Amniotic epithelial cell (primary cell): ENCODE measurements at regions not wholly inside any gene's neighbourhood (a gene's known extent, or its start where the extent isn't known, plus 50 kb on each side); places are given as distances from the start of the nearest gene placed in this dataset.
A peak's percentile ranks its signal among the peaks of the same experiment; 100 is the strongest.
"Not testable (repeated sequence)": the region's sequence is repeated elsewhere in the genome, so short reads cannot be mapped to it uniquely, and the experiment has no call there.

Experiments
- DNase-seq: peaks from one replicate; pipeline ENCODE4 v3.0.0-alpha.2; 2010; ENCODE audit warnings: low read depth

DNA sequence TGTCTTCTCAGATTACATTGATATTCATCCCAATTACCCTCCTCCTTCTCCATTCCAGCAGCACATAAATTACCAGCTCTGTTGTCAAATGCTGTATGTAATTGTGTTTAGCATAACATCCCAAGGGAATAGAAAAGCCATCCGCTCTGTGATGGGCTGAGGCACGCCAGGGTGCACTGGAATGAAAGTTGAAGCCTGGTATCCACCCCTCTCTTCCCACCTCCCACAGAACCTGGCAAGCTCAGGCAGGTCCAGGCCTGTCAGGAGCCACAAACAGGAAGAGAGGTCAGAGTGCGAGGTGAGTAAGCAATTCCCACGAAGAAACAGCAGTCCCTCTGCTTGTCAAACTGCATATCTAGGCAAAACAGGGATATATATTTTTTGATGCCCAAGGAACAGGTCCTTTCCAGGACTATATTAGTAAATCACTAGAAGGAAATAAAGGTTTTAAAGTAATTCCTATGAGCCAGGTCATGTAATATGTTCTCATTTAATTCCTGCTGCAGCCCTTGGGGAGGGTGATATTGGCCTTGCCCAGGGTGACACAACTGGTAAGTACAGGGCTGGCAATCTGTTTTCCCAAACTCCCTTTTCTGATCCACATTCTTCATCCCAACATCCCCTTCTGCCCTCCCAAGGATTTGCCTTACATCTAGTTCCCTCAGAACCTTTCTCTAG, 155.6 kb upstream of the GHITM start:
- DNase-seq: peak; percentile 1

DNA sequence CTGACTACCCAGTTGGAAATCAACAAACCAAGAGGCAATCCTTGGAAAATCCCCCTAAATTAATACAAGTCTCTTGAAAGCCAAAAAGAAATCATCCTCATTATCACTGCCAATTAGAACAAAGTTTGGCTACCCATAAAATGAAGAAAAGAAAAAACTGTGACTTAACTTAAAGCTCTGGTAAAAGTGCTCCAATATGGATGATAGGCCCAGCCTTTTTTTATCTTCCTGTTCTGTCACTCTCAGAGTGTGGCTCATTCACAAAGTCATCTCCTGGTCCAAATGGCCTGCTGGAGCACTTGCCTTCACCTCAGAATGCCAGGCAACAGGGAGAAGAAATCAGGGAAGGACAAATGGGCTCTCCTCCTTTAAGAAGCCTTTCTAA, 155.1 kb upstream of the GHITM start:
- DNase-seq: no peak

DNA sequence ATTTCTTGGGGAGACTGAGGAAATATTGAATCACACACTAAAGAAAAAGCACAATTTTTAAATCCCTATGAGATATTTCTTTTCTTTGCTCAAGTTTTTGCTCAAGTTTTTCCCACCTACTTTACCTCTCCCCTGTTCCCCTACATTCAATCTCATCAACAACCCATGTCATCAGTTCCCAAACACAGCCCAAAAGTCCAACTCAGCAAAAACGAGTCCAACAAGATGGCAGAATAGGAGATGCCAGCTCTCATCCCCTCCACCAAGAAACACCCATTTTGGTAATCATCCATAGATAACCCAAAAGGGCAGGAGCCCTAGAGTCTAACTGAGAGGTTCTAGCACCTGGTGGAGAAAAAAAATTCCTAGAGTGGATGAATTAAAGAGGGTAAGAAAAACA, 152.5 kb upstream of the GHITM start:
- DNase-seq: no peak

DNA sequence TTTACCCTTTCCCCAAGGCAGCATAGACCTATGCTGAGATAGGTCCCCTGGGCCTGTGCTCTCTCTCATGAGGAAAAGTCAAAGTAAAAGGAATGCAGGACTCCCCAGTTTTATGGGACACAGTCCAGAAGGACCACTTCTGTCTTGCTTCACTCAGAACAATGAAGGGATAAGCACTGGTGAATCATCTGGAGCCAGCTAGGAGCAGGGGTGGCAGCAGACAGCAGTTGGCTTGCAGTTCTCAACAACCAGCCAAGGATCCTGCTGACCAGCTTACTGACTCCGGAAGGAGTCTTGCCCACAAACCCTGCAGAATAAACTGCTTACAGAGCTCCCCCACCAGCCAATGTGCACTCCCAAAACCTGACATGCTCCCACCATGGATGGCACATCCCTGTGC, 152.1 kb upstream of the GHITM start:
- no peak for DNase-seq

DNA sequence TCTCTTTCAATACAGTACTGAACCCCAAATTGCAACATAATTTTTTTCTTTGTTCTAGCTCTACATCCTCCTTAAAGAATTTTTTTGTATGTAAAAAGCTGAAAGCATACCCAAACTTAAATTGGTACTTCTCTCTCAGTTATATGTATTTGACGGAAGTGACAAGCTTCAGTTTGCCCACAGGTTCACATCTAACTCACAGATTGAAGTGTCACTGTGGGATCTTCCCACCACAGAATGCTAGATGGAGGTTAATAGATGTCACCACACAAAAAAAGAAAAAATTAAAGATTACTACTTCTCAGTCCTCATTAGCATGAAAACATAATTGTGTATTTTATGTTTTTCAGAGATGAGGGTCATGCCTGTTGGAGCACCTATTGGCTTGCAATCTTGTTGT, 150.9 kb upstream of the GHITM start:
- DNase-seq: no peak

DNA sequence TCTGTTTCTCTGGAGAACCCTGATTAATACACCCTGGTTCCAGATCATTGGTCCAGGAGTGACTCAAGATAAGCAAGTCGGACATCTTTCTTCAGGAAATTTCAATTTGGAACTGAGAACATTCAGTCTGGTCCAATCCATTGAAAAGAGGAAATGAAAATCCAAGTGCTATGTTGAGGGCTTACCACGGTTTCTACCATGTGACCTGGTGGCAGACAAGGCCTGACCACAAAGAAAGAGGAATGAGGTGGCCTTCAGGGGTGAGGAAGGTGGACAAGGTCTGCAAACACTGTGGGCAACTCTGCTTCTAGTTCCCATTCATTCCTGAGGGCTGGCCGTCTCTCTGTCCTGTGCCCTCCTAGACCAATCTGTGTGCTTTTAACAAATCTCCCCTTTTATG, 149.2 kb upstream of the GHITM start:
- DNase-seq: no peak

DNA sequence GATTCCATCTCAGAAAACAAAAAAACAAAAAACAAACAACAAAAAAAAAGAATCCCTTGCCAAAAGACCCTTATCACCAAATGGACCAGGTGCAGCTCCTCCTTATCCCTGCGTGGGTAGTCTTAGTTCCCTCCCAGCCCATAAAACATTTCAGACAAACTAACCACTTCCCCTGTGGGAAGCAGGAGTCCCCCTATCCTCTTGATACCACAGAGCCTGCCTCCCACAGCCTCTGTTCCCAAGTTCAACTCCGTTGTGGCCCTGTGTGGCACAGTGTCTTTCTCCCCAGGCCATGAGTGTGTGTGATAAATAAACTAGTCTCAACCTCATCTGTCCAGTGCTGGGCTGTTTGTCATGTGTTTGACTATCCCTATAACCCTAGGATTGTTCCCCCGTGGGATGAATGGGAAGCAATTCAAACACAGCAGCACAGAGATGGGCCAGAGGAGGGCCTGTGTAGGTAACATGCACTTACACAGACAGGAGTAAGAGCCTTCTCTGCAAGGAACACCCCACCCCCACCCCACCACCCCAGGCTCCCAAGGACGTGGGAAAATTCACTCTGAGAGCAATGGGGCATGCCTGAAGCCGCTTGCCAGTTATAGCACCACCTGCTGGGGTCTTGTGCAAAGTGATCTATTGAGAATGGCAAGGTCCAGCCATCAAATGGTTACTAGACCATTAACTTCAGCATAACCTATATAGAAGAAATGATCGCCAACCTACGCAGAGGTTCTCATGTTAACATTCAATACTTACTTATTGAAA, 147.1 kb upstream of the GHITM start:
- DNase-seq: peak; percentile 9

DNA sequence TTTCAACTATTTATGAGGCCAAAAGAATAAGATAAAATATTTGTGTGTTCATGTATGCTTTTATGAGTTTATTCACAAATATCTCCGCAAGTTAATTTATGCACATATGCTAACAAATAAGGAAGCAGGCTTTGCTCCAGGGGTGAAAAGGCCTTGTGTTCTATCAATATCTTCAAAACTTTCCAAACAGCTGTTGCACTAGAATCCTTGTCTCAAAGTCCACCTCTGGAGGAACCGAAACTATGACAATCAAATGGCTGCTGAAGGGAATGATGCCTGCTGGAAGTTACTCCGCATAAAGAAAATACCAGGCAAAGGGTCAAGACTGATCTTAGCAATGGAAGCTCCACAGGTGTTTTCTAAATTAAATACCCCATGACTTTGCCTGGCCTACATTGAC, 145.0 kb upstream of the GHITM start:
- no peak for DNase-seq

DNA sequence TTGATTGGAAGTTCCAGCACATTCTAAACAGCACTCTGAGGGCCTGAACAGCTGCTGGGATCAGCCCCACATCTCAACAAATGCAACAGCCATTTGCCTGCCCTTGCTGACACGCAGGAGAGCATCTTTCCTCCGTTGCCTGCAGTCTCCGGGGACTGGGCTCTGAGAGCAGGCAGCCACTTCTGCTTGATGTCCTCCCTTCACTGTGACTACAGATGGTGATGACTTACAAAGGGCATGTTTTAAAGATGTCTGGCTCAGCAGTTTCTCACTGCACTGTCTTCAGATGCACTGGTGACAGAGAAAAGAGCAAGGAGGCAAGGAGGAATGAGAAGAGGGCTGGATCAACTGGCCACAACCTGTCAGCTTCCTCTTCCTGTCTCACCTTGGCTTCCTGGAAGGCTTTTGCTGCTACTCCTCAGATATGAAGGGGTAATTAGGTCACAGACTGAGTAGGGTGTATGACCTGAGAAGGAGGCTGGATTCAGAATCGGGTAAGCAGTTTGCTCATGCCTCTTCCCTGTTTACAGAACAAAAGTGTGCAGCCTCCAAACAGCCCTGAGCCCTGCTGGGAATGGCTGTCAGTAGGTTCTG, 143.5 kb upstream of the GHITM start:
- no peak for DNase-seq

DNA sequence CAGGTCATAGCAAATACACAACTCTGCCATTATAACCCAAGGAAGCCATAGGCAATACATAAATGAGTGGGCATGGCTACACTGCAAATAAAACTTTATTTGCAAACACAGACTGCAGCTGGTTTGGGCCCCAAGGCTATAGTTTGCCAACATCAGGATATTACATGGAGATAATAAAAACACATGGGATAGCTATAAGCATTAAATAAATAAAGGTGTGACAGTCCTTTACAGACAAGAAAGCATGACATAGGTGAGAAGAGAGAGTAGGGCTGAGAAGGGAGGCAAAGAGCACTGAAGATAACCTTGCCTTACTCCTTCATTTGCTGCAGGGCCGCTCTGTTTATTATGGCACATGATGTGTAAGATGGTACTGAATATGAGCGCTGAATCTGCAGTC, 135.1 kb upstream of the GHITM start:
- DNase-seq: no peak

DNA sequence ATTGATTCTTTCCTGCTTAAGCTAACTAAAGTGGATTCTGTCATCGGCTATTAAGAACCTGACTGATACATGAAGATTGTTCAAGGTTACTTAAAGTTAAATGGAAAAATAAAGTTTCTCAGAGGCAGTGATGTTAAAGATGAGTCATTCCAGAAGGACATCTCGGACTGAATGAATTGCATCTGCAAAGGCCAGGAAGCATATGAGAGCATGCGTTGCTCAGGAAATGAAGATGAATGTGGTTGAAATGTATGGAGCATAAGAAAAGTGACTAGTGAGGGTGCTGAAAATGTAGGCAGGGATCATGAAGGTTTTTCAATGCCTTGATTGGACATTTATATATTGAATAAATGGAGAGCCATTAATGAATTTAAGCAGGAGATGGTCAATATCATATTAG, 133.9 kb upstream of the GHITM start:
- no peak for DNase-seq

DNA sequence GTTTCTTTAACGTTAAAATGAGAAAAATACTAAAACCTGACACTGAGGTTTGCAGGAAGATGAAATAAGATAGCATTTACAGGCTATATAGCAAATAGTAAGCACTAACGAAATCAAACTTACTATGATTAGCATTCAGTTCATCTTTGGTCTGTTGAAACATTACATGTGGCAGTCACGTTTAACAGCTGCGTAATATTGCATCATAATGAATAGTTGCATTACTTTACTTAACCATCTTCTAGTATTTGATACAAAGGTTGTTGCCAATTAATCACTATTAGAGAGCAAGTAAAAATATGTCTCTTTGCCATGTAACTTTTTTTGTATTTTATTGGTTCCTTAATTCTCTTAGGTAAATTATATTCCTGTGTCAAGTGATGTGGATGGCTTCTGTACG, 131.8 kb upstream of the GHITM start:
- DNase-seq: no peak

DNA sequence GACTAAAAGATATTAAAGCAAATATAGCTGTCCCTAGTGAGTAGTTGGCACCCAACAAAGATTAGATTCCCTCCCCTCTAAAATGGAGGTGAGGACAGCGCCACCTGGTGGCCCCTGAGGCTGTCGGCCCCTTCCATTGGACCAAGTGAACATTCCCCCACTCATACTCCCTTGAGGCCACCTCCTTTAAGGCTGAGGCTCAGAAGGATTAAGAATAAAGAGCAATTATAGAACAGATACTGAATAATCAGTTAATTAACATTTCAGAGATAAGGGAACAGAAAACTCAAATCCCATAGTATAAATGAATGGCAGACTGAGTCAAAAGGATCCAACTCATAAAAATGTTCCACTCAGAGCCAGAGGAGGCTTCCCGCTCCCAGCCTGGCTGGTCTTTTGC, 130.4 kb upstream of the GHITM start:
- DNase-seq: no peak

DNA sequence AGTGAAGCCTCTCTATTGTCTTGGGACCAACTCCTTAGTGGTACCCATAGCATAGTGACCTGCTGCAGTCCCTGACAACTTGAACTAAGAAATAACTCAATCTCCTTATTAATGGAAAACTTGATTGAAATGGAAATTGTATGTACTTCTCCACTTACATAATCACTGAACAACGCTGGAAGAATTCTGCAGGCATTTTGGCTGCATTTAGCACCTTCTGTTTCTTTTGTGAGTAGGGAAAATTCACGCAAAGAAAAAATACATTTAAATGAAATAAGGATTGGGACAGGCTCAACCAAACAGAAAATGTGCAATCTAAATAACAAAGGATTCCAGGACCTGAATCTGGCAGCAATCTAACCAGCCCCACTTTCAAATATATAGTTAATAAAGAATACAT, 126.9 kb upstream of the GHITM start:
- no peak for DNase-seq

DNA sequence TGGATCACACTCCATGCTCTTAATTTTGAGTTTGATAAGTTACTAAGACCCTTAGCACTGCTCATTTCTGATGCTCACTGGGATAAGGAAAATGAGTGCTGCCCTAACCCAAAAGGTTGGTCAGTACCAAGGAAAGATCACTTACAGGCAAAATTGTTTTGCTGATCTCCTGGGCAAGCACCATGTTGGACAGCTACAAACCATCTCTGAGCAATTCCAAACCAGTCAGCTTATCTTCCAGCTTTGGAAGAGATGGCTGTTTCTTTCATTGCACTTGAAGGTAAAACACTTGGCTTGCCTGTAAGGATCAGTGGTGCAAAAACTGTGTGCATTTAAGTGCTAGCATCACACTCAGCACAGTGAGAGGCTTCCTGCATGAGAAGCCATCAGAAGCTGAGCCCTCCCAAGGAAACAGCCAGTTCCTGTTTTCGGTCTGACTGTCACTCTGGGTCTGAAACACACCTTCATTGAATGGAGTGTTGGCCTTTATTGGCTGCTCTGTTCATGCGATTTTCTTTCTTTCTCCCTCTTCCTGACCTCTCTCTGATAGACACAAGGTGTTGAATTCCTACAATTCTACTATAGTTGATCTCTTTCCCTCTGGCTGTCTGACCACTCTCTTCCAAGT, 126.4 kb upstream of the GHITM start:
- DNase-seq: no peak

DNA sequence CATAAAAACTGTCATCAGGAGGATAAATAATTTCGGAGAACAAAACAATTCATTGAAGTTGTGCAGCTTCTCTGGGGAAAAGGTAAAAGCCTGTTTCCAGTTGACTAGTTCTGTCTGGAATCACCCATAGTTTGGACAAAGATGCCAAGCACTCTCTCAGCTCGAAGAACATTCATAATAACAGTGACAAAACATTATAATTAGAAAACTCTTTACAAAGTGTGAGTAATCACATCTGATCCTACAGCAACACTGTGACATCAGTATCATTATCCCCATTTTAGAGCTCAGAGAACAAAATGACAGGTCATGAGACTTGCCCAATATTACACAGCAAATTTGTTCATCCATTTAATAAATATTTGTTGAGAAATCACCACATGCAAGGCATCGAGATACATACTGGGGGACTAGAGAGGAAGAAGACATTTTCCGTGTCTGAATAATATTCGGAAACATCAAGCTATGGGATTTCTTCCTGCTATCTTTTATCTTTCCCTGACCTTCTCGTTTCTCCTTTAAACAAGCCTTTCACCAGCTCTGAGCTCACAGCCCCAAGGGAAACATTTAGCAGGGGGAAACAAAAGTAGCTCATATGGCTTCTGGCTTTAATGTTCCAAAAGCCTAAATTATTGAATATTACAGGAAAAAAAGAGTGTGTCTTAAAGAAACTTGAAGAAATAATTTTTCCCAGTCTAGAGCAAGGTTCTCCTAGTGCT, 123.3 kb upstream of the GHITM start:
- DNase-seq: no peak

DNA sequence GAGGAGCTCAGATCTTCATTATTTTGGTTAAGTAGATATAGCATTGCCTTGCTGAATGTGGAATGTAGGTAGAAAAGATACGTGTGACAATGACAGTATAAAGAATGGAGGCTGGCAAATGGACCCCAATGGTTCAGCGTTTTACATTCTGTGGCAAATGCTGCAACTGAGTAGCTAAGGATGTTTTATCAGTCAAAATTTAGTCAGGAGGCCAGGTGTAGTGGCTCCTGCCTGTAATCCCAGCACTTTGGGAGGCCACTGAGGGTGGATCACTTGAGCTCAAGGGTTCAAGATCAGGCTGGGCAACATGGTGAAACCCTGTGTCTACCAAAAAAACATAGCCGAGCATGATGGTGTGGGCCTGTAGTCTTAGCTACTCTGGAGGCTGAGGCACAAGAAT, 120.5 kb upstream of the GHITM start:
- DNase-seq: no peak

DNA sequence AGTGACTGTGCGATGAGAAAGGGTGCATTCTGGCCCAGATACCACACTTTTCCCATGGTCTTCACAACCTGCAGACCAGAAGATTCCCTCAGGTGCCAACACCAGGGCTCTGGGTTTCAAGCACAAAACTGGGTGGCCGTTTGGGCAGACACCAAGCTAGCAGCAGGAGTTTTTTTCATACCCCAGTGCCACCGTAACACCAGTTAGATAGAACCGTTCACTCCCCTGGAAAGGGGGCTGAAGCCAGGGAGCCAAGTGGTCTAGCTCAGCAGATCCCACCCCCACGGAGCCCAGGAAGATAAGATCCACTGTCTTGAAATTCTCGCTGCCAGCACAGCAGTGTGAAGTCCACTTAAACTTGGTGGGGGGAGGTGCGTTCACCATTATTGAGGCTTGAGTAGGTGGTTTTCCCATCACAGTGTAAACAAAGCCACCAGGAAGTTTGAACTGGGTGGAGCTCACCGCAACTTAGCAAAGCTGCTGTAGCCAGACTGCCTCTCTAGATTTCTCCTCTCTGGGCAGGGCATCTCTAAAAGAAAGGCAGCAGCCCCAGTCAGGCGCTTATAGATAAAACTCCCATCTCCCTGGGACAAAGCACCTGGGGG, 119.4 kb upstream of the GHITM start:
- DNase-seq: not testable (repeated sequence)

DNA sequence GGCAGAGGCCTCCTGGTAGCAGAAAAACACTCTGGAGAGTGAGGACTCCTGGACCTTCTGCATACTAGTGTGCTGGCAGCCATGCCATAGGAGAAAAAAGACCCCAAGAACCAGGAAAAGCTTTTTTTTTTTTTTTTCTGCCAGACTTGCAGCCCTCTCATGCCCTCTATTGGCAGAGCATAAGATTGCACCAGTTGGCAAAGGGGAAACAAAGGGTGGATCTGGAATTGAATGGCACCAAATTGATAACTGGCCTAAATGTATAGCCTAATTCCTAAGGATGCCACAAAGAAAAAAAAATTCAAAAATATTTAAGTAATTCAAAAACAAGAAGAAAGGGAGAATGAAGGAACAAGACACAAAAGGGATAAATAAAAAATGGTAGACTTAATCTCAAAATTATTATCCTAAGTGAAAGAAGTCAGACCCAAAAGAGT, 112.5 kb upstream of the GHITM start:
- peak; percentile 7 for DNase-seq

DNA sequence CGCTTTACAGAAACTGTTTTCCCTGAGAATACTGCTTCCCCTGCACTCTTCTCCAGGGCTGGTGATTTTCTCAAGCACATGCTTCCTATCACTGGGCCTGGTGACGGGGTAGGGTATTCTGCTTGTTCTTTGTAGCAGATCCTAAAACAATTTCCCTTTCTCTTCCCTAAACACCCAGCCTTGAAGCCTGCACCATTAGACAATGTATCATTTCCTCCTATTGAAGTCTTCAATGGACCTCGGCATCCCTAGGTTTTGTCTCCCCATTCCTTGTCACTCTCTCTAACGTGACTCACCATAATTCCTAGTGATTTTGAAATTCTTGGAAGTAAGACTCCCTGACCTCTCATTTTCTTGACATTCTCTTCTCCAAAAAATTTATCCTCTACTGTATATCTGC, 109.5 kb upstream of the GHITM start:
- no peak for DNase-seq

DNA sequence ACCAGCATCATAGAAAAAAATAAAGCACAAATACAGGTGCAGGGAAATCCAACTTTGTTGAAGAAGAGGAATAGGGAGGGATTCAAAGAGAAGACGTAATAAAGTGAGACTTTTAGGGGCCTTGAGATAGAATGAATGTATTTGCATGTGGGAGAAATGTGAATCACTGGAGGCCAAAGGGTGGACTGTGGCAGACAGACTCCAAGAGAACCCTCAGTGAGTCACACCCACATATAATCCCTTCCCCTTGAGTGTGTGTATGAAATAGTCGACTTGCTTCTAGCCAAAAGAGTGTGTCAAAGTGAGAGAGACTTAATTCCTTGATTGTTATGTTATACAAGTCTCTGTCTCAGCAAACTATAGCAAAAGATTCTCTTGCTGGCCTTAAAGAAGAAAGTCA, 101.3 kb upstream of the GHITM start:
- peak; percentile 9 for DNase-seq

DNA sequence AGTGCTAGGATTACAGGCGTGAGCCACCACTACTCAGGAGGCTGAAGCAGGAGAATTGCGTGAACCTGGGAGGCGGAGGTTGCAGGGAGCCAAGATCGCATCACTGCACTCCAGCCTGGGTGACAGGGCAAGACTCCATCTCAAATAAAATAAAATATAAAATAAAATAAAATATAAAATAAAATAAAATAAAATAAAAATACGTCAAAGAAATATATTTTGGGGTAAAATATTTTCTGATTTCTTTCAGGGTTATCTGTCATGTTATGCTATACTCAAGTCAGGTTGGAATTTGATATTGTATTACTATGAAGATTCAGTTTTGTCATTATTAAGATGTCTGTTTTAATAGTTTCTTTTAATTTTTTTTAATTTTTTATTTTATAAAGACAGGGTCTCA, 99.4 kb upstream of the GHITM start:
- no peak for DNase-seq
